SH-SY5Y (cell line): ENCODE measurements at regions not wholly inside any gene's neighbourhood (a gene's known extent, or its start where the extent isn't known, plus 50 kb on each side); places are given as distances from the start of the nearest gene placed in this dataset.

ENCODE experiments used
- GATA2 ChIP-seq: IDR thresholded peaks from 2 replicates; pipeline ENCODE4 v1.6.1; 2011; ENCODE audit warnings: mild to moderate bottlenecking, low read depth, low read length
- GATA3 ChIP-seq: IDR thresholded peaks from 2 replicates; pipeline ENCODE4 v1.6.1; 2011; ENCODE audit warnings: low read depth, mild to moderate bottlenecking, low read length, moderate library complexity

GRCh38 chr18:67273288-67273687, 243.2 kb downstream of the DSEL start:
- no peak for TF ChIP-seq GATA3
- no peak for TF ChIP-seq GATA2
